ENCODE measurements at regions not wholly inside any gene's neighbourhood (a gene's known extent, or its start where the extent isn't known, plus 50 kb on each side); places are given as distances from the start of the nearest gene placed in this dataset.
"Not testable (repeated sequence)": the region's sequence is repeated elsewhere in the genome, so short reads cannot be mapped to it uniquely, and the experiment has no call there.

DNA sequence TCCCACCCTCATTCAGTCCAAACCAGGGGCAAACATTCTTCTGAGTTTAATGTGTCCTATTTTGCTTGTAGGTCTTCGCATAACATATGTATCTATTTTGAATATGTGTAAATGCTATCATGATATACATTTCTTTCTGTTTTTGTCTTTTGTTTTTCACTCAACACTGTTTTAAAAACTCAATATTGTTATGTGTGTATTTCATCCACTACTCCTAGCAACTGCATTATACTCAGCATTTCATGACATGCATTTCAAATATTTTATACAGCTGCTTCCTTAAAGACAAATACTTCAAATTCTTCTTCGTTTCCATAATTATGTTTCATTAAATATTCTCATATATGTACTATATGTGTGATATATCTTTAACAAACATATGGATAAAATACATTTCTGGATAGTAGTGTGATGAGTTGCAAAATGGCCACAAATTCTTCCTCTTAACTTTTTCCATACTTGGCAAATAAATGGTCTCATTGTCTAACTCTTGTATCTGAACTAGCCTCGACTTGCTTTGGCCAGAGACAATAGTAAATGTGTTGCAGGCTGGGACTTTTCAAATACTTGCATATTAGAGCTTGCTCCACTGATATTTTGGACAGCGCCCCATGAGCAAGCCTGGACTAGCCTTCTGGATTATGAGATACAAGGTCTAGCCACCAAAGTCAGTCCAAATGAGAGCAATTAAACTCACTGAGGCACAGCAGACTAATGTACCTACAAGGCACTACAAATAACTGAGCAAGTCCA, 539.7 kb upstream of the KCND2 start:
- TF ChIP-seq, protein P1, sequence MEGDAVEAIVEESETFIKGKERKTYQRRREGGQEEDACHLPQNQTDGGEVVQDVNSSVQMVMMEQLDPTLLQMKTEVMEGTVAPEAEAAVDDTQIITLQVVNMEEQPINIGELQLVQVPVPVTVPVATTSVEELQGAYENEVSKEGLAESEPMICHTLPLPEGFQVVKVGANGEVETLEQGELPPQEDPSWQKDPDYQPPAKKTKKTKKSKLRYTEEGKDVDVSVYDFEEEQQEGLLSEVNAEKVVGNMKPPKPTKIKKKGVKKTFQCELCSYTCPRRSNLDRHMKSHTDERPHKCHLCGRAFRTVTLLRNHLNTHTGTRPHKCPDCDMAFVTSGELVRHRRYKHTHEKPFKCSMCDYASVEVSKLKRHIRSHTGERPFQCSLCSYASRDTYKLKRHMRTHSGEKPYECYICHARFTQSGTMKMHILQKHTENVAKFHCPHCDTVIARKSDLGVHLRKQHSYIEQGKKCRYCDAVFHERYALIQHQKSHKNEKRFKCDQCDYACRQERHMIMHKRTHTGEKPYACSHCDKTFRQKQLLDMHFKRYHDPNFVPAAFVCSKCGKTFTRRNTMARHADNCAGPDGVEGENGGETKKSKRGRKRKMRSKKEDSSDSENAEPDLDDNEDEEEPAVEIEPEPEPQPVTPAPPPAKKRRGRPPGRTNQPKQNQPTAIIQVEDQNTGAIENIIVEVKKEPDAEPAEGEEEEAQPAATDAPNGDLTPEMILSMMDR (IDR thresholded peaks at IDR 0.05; ENCODE audit: borderline replicate concordance, control extremely low read depth, extremely low read depth, insufficient read depth, missing control alignments): no peak
- no peak for DNase-seq (ENCODE audit: low spot score)
- in situ Hi-C loops (cut with MboI; ENCODE audit: low sequenced_read_pairs, unreplicated experiment): no loop called here

DNA sequence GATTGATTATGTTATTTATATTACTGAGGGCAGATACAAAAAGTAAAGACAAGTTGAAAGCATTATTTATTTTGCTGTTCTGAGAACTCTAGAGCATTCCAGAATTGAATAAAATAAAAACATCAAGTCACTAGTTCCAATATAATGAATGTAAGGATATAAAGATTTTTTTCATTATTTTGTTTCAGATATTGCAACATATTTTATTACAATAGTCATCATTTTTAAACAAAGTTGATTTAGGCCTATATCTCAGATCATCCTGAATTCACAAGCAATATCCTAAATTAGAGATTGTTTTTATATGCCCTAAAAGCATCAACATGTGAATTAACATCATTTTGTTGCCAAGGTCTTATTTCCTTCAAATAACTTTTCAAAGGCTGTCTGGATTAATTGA, 535.6 kb upstream of the KCND2 start:
- DNase-seq (ENCODE audit: low spot score): no peak
- TF ChIP-seq, protein P1 (IDR thresholded peaks at IDR 0.05; ENCODE audit: borderline replicate concordance, control extremely low read depth, extremely low read depth, insufficient read depth, missing control alignments): no peak
- in situ Hi-C loops (cut with MboI; ENCODE audit: low sequenced_read_pairs, unreplicated experiment): no loop called here

GRCh38 chr7:119745280-119745679, 527.7 kb upstream of the KCND2 start:
- DNase-seq (ENCODE audit: low spot score); in situ Hi-C loops (cut with MboI; ENCODE audit: low sequenced_read_pairs, unreplicated experiment): not testable (repeated sequence)

- TF ChIP-seq, protein P1 (IDR thresholded peaks at IDR 0.05; ENCODE audit: borderline replicate concordance, control extremely low read depth, extremely low read depth, insufficient read depth, missing control alignments): no peak
- in situ Hi-C loops (cut with MboI; ENCODE audit: low sequenced_read_pairs, unreplicated experiment): no loop called here
- no peak for DNase-seq (ENCODE audit: low spot score)
Observed at GRCh38 chr7:119748251-119748860, 524.6 kb upstream of the KCND2 start.

DNA sequence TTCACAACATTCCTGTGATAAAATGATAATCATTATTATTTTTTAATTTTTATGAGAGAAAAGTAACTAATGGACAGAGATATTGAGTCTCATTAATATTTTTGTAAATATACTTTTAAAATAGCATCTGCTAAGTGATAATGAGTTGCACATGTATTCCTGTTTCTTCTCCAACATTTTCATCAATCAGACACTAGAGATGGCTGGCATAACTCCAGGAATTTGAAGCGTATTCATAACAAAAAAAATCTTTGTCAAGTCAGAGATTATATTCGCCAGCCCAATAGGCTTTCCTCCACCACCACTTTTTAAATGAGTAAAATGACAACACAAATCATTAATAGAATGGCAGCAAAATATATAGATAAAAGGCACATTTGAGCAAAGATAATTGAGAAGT, 524.0 kb upstream of the KCND2 start:
- no peak for DNase-seq (ENCODE audit: low spot score)
- in situ Hi-C loops (cut with MboI; ENCODE audit: low sequenced_read_pairs, unreplicated experiment): no loop called here
- TF ChIP-seq, protein P1 (IDR thresholded peaks at IDR 0.05; ENCODE audit: borderline replicate concordance, control extremely low read depth, extremely low read depth, insufficient read depth, missing control alignments): no peak

DNA sequence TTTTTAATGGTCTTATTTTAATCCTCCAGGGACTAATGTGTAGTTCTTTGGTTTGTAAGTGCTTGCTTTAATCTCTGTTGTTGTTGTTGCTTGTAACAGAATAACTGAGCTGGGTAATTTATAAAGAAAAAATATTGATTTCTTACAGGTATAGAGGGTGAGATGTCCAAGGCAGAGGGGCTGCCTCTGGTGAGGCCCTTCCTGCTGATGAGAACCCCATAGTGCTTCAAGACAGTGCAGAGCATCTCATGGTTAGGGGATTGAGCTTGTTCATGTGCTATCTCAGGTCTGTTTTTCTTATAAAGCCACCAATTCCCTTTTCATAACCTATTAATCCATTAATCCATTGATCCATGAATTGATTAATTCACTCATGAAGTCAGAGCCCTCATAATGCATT, 516.3 kb upstream of the KCND2 start:
- in situ Hi-C loops (cut with MboI; ENCODE audit: low sequenced_read_pairs, unreplicated experiment): no loop called here
- no peak for DNase-seq (ENCODE audit: low spot score)

DNA sequence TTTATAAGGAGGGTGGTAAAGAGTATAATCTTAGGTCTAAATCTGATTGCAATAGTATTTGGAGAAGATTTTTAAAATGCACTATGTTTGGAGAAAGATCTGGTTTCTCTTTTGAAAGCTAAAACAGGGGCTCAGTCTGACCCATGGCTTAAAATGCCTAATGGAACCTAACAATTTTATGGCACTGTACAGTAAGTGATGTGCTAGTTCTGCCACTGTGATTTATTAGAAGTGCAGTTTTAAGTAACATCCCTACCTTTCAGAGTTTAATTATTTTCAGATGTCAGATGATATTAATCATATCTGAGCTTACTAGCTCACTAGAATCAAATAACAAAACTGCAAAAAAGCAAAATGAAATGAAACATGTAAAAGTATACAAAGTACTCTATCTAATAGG, 514.7 kb upstream of the KCND2 start:
- in situ Hi-C loops (cut with MboI; ENCODE audit: low sequenced_read_pairs, unreplicated experiment): no loop called here
- TF ChIP-seq, protein P1 (IDR thresholded peaks at IDR 0.05; ENCODE audit: borderline replicate concordance, control extremely low read depth, extremely low read depth, insufficient read depth, missing control alignments): no peak
- DNase-seq (ENCODE audit: low spot score): no peak

More for the DNA sequence above, 516.3 kb upstream of the KCND2 start:
- TF ChIP-seq, protein P1 (IDR thresholded peaks at IDR 0.05; ENCODE audit: borderline replicate concordance, control extremely low read depth, extremely low read depth, insufficient read depth, missing control alignments): no peak

Measured in GM13976 (cell line).